A673 (cell line): ENCODE measurements at regions not wholly inside any gene's neighbourhood (a gene's known extent, or its start where the extent isn't known, plus 50 kb on each side); places are given as distances from the start of the nearest gene placed in this dataset.

ENCODE experiments used
- BruUV-seq: library from RNA; stranded (reverse); fragments of 400-500 nt; replicated peaks from 2 replicates; lab custom pipeline; 2021; lab: Mats Ljungman, UMichigan
- CTCF ChIA-PET: fragments of 300-600 bp; sonication (Branson Sonifier 250); formaldehyde crosslinking; loops from one replicate; lab custom pipeline; 2022; ENCODE audit warnings: antibody characterized with exemption; lab: Charles Lee
- POLR2A ChIA-PET: fragments of 300-600 bp; sonication (Branson Sonifier 250); formaldehyde crosslinking; loops from one replicate; lab custom pipeline; 2022; ENCODE audit warnings: antibody characterized with exemption; ENCODE audit not compliant: low non-redundant PET; lab: Charles Lee
- DNase-seq: peaks from one replicate; pipeline ENCODE4 v3.0.0-alpha.2; 2015; ENCODE audit warnings: low spot score
- H3K27ac ChIP-seq: fragments of 200-600 bp; sonication (generic); 2 replicates; pipeline ENCODE4 v1.5.1; 2016; ENCODE audit warnings: mixed run types, low read depth, mild to moderate bottlenecking, mixed read lengths, antibody characterized with exemption, low read length; ENCODE audit not compliant: poor library complexity, severe bottlenecking
- H3K27me3 ChIP-seq: fragments of 200-600 bp; sonication (generic); replicated peaks from 2 replicates; pipeline ENCODE4 v1.6.1; 2017; ENCODE audit warnings: mixed run types, low read depth, mild to moderate bottlenecking, mixed read lengths, antibody characterized with exemption, low read length; ENCODE audit not compliant: insufficient read depth, poor library complexity
- H3K36me3 ChIP-seq: fragments of 200-600 bp; sonication (generic); 2 replicates; pipeline ENCODE4 v1.6.1; 2016; ENCODE audit warnings: mixed run types, mild to moderate bottlenecking, mixed read lengths, antibody characterized with exemption, low read length; ENCODE audit not compliant: insufficient read depth, poor library complexity, severe bottlenecking
- H3K4me1 ChIP-seq: fragments of 200-600 bp; sonication (generic); 2 replicates; pipeline ENCODE4 v1.6.1; 2017; ENCODE audit warnings: mixed run types, mild to moderate bottlenecking, mixed read lengths, antibody characterized with exemption, low read length; ENCODE audit not compliant: insufficient read depth, poor library complexity, severe bottlenecking
- H3K4me3 ChIP-seq: fragments of 200-600 bp; sonication (generic); 2 replicates; pipeline ENCODE4 v1.5.1; 2016; ENCODE audit warnings: low read depth, mixed run types, mild to moderate bottlenecking, mixed read lengths, low read length; ENCODE audit not compliant: poor library complexity, severe bottlenecking
- H3K9me3 ChIP-seq: fragments of 200-600 bp; sonication (generic); 2 replicates; pipeline ENCODE4 v1.6.1; 2016; ENCODE audit warnings: mixed run types, low read depth, mild to moderate bottlenecking, mixed read lengths, antibody characterized with exemption, low read length; ENCODE audit not compliant: poor library complexity, severe bottlenecking
- EZH2 ChIP-seq: fragments of 200-600 bp; sonication (generic); IDR thresholded peaks from 2 replicates; pipeline ENCODE4 v1.6.1; 2017; ENCODE audit warnings: borderline replicate concordance, low read depth, mild to moderate bottlenecking, mixed read lengths, antibody characterized with exemption, low read length; ENCODE audit not compliant: poor library complexity, severe bottlenecking
- intact Hi-C: fragments of 100-400 bp; cut with micrococcal nuclease; formaldehyde crosslinking; loops from one replicate; pipeline ENCODE4 v1.10.0; 2022; ENCODE audit not compliant: unreplicated experiment
- TF ChIP-seq, protein P1 (sequence below): fragments of 300-800, 200-600 bp; sonication (generic); conservative IDR thresholded peaks from 2 replicates; pipeline ENCODE4 v1.5.1; 2017; ENCODE audit warnings: low read depth, mild to moderate bottlenecking, antibody characterized with exemption, low read length, moderate library complexity, mixed read lengths

DNA sequence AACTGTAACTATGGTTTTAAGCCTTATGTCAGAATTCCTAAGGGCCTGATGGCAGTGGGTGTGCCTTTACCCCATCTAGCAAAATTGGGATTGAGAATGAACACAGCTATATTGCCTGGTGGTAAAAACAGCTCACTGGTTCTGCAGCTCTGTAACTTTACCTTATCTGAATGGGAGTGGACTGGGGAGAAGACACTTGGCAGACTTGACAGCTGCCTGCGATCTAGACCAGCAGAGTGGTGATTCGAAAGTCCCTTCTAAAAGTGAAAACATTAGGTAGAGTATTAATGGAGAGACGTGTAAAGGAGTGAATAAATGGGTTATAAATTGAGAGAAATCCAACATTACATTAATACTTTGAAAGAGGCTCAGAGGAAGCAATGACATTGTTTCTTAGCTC lies 289.1 kb upstream of the EDIL3 start:
- intact Hi-C loops = no loop called here
- Histone ChIP-seq H3K9me3 (no peaks in the 10 kb centered on the region), H3K36me3 (no peaks in the 10 kb centered on the region), H3K4me1 (no peaks in the 10 kb centered on the region), H3K27me3 (no peaks in the 10 kb centered on the region), H3K27ac (no peak overlapping the region), H3K4me3 (no peak overlapping the region)
- no peak for DNase-seq
- POLR2A ChIA-PET = no interaction called here
- no TSS peak for BruUV-seq
- CTCF ChIA-PET = no interaction called here
- no peak for TF ChIP-seq EZH2
- TF ChIP-seq, protein P1, sequence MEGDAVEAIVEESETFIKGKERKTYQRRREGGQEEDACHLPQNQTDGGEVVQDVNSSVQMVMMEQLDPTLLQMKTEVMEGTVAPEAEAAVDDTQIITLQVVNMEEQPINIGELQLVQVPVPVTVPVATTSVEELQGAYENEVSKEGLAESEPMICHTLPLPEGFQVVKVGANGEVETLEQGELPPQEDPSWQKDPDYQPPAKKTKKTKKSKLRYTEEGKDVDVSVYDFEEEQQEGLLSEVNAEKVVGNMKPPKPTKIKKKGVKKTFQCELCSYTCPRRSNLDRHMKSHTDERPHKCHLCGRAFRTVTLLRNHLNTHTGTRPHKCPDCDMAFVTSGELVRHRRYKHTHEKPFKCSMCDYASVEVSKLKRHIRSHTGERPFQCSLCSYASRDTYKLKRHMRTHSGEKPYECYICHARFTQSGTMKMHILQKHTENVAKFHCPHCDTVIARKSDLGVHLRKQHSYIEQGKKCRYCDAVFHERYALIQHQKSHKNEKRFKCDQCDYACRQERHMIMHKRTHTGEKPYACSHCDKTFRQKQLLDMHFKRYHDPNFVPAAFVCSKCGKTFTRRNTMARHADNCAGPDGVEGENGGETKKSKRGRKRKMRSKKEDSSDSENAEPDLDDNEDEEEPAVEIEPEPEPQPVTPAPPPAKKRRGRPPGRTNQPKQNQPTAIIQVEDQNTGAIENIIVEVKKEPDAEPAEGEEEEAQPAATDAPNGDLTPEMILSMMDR = no peak

DNA sequence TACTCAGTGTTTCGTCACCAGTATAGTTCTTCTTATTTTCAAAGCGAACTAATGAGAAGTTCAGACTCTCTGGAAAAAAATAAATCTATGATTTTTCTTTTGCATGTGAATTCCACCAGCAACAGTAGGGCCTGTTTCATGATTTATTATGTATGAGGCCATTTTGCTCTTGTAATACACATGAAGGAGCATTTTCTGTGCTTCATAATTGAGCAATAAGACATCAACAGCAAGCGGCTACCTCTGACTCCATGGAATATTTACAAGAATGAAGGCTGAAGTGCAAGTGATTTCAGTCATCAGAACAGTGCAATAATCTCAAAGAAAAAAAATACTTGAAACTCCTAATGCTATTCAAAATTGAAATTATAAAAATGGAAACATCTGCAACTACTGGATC lies 282.9 kb upstream of the EDIL3 start:
- intact Hi-C loops = no loop called here
- Histone ChIP-seq H3K27ac (no peak overlapping the region), H3K4me3 (no peak overlapping the region), H3K9me3 (no peaks in the 10 kb centered on the region), H3K27me3 (no peaks in the 10 kb centered on the region), H3K36me3 (no peaks in the 10 kb centered on the region), H3K4me1 (no peaks in the 10 kb centered on the region)
- BruUV-seq = no TSS peak
- ChIA-PET POLR2A (no interaction called here), CTCF (no interaction called here)
- TF ChIP-seq, protein P1 = no peak
- no peak for TF ChIP-seq EZH2
- no peak for DNase-seq

DNA sequence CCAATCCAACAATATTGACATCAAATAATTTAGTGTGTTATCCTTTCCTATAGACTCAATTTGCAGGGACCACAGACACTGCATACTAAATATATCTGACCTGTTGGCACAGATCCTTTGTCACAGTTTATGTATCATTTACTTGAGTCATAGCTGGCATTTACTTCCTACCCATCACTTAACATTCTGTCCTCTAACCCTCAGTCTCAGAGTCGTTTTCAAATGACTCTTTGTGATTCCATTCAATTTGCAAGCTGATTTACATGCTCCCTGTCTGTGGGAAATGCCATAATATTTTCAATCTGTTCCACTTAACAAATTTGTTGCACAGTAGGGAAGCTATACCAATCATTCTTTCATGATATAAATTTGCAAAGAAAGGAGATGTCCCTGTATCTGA lies 265.7 kb upstream of the EDIL3 start:
- Histone ChIP-seq H3K36me3 (no peaks in the 10 kb centered on the region), H3K4me3 (no peak overlapping the region), H3K27me3 (no peaks in the 10 kb centered on the region), H3K9me3 (no peaks in the 10 kb centered on the region), H3K4me1 (no peaks in the 10 kb centered on the region), H3K27ac (no peak overlapping the region)
- no peak for TF ChIP-seq EZH2
- TF ChIP-seq, protein P1 = no peak
- ChIA-PET CTCF (no interaction called here), POLR2A (no interaction called here)
- no TSS peak for BruUV-seq
- DNase-seq = no peak
- intact Hi-C loops = no loop called here
